GM03348 (cell line): ENCODE measurements at regions not wholly inside any gene's neighbourhood (a gene's known extent, or its start where the extent isn't known, plus 50 kb on each side); places are given as distances from the start of the nearest gene placed in this dataset.

Source experiments
- DNase-seq: peaks from one replicate; pipeline ENCODE4 v3.0.0; 2012; ENCODE audit warnings: low spot score

DNA sequence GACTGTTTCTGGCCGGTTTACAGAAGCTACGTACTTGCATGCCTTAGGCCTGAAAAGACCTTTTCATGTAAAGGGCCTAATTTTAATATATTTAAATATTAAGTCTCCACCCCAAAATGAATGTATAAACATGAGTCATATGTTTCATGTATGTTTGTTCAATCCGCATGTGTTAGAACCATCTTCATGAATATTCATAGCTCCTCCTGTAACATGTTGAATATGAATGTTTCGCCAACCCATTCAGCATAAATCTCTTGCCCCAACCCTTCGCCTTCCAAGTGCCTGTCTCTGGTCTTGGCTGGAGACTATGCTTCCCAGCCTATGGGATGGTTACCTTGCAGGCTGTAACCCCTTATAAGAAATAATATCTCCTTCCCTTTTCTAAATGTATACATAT is 212.5 kb downstream of the SCG2 start:
- DNase-seq = no peak

DNA sequence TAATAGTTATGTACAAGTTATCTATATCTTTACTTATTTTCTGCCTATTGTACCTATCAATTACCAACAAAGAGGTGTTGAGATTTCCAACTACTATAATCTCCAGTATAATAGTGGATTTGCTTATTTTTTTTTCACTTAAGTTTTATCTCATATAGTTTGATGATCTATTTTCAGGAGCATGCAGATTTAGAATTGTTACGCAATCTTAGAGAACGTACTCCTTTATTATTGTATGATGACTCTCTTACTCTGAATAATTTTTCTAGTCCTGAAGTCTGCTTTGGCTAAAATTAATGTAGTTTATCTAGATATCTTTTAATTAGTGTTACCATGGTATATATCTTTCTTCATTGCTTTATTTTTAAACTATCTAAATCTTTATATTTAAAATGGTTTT is 205.2 kb downstream of the SCG2 start:
- DNase-seq = no peak

DNA sequence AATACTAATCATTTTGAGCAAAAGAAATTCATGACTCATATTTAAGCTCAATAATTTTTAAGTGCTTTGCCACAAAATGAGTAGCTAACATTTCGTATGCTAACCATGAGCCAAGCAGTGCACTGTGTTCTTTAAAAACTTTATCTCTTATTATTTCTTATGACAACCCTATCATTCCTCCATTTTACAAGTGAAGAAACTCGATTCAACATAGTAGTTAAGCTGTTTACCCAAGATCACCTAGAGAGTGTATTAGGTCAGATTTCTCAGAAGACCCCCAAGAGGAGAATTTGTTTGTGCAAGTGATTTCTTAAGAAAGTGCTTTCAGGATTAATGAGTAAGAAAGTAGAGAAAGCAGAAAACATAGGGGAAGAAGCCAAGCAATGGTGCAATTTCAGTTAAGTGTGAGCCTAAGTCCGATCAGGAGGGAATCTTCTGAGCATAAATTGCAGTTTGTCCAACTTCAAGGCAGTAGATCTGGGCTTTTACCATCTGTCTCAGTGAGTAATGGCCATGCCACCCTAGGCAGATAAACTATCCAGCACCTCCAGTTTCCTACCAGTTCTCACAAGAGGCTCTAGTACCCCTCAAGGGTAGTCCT is 202.7 kb downstream of the SCG2 start:
- DNase-seq = no peak

DNA sequence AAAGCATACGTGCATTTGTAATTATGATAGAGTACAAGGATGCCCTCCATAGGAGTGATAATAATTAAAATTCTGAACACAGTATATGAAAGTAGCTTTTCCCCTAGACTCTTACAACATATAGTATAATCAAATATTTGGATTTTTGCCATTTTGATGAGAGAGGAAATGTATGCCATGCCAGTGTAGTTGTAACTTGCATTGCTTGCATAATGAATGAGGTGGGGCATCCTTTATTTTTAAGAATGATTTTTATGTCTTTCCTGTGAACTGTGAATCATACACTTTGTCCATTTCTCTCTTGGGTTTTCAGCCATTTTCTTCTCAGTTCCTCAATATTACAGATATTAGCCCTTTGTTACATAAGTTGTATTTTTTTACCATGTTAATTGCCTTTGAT is 197.5 kb downstream of the SCG2 start:
- DNase-seq = no peak

DNA sequence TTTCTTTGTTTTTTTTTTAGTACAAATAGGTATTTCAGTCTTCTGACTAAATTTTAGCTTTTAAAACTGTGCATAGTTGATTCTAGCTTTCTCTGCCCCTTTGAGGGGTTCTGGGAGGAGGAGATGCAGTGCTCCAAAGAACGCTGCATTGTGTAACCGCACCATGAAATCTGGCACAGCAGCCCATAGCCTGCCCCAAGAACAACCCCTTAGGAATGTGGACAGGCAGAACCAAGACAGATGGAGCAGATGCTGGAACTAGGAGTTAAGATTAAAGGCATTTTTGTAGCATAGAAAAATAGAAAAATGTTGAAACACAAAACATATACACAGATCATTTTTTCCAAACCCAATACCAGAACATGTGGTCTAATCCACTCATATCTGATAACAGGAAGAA is 187.5 kb downstream of the SCG2 start:
- DNase-seq = peak; percentile 90

DNA sequence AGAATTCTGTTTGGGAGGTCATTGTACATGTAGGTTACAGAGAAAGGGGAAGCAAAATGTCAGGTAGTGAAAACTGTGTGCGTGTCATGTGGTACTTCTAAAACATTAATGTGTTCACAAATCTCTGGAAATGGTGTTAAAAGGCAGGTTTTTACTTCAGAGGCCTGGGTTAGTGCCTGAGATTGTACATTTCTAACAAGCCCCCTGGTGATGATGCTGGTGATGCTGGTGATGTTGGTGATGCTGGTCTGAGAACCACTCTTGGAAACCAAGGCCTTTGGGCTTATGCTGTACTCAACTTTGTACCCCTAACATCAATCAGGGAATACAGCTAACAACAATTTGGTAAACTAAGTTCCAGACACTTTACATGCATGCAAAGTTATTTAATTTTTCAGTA is 187.1 kb downstream of the SCG2 start:
- no peak for DNase-seq

DNA sequence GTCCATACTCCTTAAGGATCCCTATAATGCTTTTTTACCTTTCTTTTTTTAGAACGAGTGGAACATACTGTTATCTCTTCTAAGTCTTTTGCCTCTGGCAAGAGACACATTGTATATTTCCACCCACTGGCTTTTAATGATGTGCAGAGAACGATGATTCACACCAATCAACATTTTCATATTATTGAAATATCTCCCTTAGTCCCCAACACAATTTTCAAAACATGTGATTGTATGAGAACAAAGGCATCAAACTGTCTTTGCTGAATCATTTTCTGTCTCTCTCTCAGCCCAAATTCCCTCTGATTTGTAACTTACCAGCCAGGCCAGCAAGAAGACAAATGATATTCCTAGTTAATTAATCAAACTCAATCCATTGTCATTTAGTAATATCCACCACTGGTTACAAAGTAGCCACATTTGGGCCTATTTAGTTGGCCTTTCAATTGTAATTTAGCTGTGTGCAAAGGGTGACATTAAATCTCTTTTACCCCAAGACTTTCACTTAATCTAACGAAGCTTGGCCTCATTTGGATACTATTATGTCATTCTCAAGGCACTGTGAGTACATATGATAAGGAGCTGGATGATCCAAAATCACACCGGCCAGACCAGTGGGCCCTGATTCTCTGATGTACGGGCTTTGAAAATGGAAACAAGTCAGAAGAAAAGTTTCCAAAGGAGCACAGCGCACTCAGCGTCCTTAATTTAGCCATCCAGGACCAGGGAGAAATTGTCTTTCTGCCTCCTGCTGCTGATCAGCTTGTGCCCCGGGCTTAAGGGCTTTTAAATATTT is 185.1 kb downstream of the SCG2 start:
- peak; percentile 30 for DNase-seq

DNA sequence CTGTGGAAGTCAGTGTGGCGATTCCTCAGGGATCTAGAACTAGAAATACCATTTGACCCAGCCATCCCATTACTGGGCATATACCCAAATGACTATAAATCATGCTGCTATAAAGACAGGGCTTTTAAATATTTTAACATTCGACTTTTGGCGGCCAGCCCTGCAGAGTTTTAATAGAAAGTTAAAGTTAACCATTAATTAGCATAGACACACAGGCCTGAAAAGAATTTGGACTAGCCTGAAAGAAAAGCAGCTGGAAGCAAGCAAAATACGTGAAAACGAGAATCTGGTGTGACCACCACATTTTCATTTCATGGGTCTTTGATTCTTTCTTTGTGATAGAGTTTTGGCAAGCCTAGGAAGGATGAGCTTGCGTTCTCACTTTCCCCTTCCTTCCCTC is 184.0 kb downstream of the SCG2 start:
- DNase-seq = no peak

DNA sequence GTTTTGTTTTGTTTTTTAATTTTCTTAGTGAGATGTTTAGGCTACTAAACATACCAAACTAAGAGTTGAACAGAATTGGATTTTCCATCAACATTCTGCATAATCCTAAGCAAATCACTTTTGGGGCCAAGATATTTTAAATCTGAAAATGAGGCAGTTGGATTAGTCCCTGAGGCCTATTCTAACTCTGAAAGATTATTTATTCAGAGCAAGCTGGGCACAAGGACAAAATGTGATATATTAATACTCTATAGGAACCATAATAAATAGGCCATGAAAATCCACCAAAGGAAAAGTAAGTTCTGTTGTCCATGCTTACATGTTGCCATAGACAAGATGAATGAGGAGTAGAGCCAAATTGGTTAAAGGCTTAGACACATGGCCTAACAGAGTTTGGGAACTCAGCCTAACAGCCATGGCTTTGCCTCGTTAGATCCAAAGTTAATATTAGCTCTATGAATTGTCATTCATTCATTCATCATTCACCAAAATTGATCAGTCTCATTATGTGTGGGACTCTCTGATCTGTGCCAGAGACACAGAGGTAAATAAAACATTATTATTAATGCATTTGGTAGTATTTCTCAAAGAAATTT is 183.5 kb downstream of the SCG2 start:
- no peak for DNase-seq

DNA sequence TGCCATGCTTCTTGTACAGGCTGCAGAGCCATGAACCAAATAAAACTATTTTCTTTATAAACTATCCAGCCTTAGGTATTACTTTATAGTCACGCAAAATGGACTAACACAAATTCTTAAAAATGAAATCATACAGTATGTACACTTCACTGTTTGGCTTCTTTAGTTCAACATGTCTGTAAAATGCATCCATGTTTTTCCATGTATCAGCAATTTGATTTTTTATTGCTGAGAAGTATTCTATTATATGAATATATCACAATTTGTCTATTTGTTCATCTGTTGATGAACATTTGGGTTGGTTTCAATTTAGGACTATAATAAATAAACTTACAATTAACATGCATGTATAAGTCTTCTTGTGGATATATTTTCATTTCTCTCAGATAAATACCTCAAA is 182.1 kb downstream of the SCG2 start:
- DNase-seq = no peak

DNA sequence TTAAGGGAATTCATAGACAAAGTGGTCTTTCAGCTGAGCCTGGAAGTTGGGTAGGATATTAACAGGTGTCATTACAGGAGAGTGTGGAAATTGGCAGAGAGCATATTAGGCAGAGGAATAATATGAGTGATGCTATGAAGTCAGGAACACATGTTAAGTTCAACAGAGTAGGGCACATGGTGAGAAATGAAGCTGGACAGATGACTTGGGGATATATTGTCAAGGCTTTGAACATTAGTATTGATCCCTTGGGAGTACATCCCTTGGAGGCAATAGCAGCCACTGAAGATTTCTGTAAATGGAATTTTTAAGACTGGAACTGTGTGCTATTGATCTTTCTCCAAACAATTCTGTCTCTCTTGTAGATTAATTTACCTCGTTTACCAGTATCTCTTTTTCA is 170.7 kb downstream of the SCG2 start:
- DNase-seq = no peak

DNA sequence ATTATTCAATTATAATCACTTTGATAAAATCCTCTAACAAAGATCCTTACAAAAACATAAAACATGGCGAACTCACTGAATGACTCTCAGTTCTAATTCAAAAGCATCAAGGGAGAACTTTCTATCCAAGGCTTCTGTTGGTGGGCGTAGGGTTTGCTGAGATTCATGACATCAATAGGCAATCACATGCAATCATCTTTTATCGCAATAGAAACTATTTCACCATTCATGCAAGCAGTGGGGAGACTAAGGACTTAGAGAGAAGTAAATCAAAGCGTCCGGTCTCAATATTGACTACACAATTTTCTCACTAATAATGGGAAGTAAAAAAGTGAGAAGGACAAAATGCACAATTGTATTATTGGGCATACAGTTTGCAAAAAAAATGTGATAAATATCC is 168.7 kb downstream of the SCG2 start:
- DNase-seq = no peak

DNA sequence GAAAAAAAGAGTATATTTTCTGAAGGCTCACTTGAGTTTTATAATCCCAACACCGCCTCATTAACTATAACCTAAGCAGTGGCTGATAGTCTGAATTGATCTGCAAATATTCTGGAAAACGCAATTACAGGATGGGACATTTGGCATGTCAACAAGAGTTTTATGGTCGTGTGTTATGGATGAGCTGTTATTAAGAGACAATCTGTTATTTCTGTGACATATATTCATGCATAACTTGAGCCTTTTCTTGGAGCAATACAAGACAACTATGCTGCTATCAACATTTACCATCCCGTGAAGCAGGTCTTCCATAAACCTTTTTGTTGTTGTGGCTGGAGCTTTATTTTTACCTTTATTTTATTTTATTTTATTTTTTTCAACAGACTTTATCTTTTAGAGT is 164.4 kb downstream of the SCG2 start:
- no peak for DNase-seq

DNA sequence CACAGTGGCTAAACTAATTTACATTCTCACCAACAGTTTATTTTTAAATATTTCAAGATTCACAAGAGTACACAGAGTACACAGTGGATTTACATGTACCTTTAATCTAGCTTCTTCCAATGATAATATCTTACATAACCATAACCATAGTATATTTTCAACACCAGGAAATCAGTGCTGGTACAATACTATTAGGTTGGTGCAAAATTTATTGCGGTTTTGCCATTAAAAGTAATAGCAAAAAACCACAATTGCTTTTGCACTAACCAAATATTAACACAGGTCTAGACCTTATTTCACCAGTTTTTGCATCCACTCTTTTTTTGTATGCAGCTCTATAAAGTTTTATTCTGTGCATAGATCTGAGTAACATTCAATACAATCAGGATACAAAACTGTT is 163.0 kb downstream of the SCG2 start:
- DNase-seq = no peak

DNA sequence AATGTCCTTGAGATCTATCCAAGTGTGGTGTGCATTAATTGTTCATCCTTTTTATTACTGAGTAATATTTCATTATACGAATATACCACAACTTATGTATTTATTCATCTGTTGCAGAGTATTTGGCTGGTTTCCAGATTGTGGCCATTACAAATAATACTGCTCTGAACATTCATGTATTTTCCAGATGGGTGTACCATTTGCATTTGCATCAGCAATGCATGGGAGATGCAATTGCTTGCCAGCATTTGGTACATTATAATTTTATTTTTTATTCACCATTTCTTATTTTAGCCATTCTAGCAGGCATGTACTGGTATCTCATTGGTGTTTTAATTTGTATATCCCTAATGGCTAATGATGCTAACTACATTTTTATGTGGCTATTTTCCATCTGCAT is 162.4 kb downstream of the SCG2 start:
- DNase-seq = no peak

DNA sequence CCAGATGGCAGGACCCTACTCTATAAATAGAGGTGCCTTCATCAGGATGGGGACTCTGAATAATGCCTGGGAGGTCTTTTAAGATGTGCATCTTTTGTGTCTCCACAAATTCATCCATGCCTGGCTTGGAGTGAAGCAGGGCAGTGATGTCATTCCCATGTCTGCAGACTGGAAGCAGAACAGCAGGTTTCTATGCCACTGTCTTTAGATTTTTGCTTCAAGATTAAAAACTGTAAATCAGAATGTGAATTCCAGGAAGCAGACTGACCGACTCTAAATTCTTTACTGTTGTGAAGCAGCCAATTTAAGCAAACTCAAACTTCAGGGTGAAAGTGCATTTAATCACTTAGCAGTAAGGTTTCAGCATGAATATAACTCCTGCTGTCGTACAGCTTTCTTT is 159.3 kb downstream of the SCG2 start:
- peak; percentile 12 for DNase-seq

DNA sequence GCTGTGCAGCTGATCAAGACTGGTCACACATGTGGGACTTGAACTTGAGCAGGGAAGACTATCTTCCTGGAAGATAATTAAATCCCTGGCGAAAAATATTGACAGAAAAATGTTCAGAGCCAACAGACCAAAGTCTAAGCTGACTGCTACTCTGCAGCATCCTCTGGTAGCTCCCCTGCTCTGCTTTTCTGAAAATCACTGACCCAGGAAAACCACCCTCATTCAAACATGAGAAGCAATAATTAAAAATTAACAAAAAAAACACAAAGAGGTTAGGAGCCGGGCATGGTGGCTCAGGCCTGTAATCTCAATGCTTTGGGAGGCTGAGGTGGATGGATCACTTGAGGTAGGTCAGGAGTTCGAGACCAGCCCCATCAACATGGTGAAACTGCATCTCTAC is 151.9 kb downstream of the SCG2 start:
- no peak for DNase-seq

DNA sequence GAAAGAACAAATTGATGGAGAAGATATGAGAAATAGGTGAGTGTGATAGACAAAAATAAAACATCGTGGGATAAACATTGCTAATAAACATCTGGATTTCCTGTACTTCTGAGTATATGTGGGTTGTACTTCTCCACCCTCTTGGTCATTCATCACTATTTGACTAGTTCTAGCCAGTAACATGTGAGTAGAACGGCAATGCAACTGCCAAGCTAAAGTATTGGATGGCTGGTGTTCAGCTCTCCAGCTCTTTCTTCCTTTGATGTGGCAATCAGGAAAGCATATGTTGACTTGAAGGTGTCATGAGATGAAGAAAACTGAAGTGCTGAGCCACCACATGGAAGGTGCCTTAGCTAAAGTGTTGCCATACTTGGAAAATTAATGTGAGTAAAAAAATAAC is 144.9 kb downstream of the SCG2 start:
- DNase-seq = no peak

DNA sequence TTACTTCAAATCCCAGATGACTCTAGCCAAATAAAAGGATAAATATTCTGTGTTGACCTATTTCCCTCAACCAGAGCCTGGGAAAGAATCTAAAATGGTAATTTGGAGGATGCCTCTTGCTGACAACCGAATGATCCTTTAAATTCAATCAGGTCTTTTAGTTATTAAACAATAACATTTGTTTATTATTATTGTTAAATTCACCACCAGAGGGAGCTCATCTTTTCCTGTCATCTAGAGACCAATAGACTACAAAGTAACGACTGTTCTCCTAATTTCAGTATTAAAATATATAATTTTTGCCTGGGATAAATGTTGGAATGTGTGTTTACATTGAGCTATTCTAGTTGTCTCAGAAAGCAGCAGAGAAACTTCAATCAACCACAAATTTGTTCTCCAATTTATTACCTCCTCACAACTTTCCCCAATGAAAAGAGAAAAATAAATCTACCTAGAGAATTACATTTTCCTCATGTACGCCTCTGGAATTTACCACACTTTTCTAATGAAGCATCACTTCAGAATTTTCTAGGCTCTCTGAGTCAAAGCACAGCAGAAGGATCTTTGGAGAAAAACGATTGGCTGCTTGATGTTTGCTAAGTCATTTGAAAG is 142.7 kb downstream of the SCG2 start:
- DNase-seq = peak; percentile 31

DNA sequence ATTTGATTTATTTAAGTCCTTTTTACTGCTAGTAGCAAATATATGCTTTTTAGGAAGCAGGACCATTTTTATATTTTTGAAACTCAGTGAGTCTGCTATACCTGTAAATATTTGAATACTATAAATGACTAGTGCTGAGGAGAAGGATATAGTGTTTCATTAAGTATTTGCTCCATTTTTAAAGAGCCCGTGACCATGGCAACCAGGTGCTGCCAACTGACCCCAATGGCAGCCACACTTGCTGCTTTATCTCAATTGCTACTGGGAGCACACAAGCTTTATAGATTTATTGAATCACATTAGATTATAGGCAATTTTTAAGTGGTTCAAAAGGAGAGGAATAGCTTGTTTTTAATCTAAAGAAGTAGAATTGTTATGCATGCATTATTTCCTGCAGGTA is 142.0 kb downstream of the SCG2 start:
- no peak for DNase-seq

DNA sequence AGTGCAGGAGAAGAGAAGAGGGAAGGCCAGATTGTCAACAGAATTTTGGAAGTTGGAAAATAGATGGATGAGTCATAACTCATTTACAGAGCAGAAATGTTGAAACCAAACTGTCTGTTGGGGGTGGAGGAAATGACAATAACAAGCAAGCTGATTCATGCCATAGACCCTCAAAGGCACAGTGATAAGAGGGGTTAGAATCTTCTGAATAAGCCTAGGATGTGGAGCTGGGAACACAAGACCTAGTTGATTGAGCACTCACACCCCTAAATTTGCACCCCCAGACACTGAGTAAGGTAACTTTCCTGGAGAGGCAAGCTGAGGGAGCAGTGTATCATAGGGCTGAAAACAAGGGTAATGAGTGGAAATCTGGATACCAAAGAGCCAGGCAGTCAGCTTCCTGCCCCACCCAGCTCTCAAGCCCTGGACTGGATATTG is 141.4 kb downstream of the SCG2 start:
- DNase-seq = peak; percentile 47

DNA sequence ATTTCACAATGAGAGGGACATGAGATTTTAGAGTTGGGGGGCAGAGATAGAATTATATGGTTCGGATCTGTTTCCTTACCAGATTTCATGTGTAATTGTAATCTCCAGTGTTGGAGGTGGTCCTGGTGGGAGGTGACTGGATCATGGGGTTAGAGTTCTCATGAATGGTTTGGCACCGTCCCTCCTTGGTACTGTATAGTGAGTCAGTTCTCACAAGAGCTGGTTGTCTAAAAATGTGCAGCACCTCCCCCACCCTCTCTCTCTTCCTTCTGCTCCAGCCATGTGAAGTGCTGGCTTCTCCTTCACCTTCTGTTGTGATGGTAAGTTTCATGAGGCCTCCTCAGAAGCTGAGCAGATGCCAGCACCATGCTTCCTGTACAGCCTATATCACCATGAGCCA is 138.1 kb downstream of the SCG2 start:
- no peak for DNase-seq

DNA sequence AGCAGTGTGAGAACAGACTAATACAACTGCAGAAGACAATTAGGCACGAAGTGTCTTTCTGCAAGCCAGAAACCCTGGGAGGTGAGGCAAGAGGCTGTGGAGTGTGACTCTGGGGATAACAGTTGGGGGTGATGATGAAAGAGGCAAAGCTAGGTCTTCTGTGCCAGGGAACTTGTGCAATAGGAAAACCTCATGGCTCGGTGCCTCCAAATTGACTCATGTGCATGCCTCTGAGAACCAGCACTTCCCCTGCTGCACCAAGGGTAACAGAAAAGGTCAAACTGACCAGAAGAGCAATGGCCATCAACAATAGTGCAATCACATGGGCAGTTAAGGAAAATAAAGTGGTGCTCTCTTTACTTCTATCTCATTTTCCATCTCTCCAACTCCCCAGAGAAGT is 136.4 kb downstream of the SCG2 start:
- DNase-seq = peak; percentile 87
